ENCODE measurements at regions not wholly inside any gene's neighbourhood (a gene's known extent, or its start where the extent isn't known, plus 50 kb on each side); places are given as distances from the start of the nearest gene placed in this dataset.

- ChIA-PET POLR2A (no interaction called here), CTCF (interaction anchor here (0.7 kb wide), 1 partner anchor 100 kb away, joined by 3 read pairs; no protein-coding TSS in a partner anchor)
- no TSS peak for BruUV-seq (replicated peaks)
- H3K4me3 ChIP-seq (ENCODE audit: low read depth in 2 of 2, low read length in 2 of 2): no peak overlapping the region
- DNase-seq (ENCODE audit: low read depth, low spot score) (no peak), ATAC-seq (no peak)
- H3K9me3 ChIP-seq (ENCODE audit: control insufficient read depth, insufficient read depth, low read depth, low read length): no peaks in the 10 kb centered on the region
- H3K4me1 ChIP-seq (ENCODE audit: control insufficient read depth, insufficient read depth, low read length): no peaks in the 10 kb centered on the region
- in situ Hi-C loops (cut with HindIII; ENCODE audit: low pct_unique_long_range_greater_than_20kb, low sequenced_read_pairs) (no loop called here), intact Hi-C loops (cut with micrococcal nuclease; ENCODE audit: unreplicated experiment) (no loop called here)
- no peak overlapping the region for H3K27ac ChIP-seq (ENCODE audit: low read length)
- no peaks in the 10 kb centered on the region for H3K27me3 ChIP-seq (ENCODE audit: control insufficient read depth, insufficient read depth, low read length)
- TF ChIP-seq CTCF (IDR thresholded peaks at IDR 0.05) (no peak), REST (IDR thresholded peaks at IDR 0.05; ENCODE audit: insufficient read depth in 1 of 2, low read depth in 2 of 2, low read length in 1 of 2) (no peak), POLR2AphosphoS5 (IDR thresholded peaks at IDR 0.05; ENCODE audit: low read depth, low read length) (no peak), TCF7L2 (IDR thresholded peaks at IDR 0.05; ENCODE audit: low read depth, low read length) (no peak), SIN3A (IDR thresholded peaks at IDR 0.05; ENCODE audit: borderline replicate concordance, insufficient read depth, low read depth, low read length) (no peak)
- H3K36me3 ChIP-seq (ENCODE audit: control insufficient read depth, insufficient read depth, low read length): no peaks in the 10 kb centered on the region
These were observed 417.0 kb downstream of the TMEM161B start for GRCh38 chr5:87851603-87852002.

DNA sequence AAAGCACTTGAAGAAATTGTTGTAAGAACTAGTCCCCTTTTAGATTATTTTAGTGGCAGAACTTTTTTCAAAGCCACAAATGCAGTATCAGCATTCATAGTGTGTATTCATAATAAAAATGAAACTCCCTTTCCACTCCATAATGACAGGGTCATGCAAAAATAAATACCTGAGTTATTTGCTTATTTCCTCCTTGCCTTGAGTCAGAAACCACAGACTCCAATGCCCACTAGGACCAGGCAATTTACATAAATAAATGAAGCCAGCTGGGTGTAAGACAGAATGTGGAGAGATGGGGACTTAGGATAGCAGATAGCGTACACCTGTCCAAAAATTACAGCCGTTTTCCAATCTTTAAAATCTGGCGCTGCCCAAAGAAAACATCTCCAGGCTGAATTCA lies 417.8 kb downstream of the TMEM161B start:
- BruUV-seq (replicated peaks): no TSS peak
- Histone ChIP-seq H3K4me1 (ENCODE audit: control insufficient read depth, insufficient read depth, low read length) (no peaks in the 10 kb centered on the region), H3K36me3 (ENCODE audit: control insufficient read depth, insufficient read depth, low read length) (no peaks in the 10 kb centered on the region), H3K4me3 (ENCODE audit: low read depth in 2 of 2, low read length in 2 of 2) (no peak overlapping the region), H3K27me3 (ENCODE audit: control insufficient read depth, insufficient read depth, low read length) (no peaks in the 10 kb centered on the region), H3K27ac (ENCODE audit: low read length) (no peak overlapping the region), H3K9me3 (ENCODE audit: control insufficient read depth, insufficient read depth, low read depth, low read length) (no peaks in the 10 kb centered on the region)
- intact Hi-C loops (cut with micrococcal nuclease; ENCODE audit: unreplicated experiment): no loop called here
- no peak for ATAC-seq
- no peak for DNase-seq (ENCODE audit: low read depth, low spot score)
- CTCF ChIA-PET: no interaction called here
- POLR2A ChIA-PET: no interaction called here
- TF ChIP-seq SIN3A (IDR thresholded peaks at IDR 0.05; ENCODE audit: borderline replicate concordance, insufficient read depth, low read depth, low read length) (no peak), CTCF (IDR thresholded peaks at IDR 0.05) (no peak), REST (IDR thresholded peaks at IDR 0.05; ENCODE audit: insufficient read depth in 1 of 2, low read depth in 2 of 2, low read length in 1 of 2) (no peak), POLR2AphosphoS5 (IDR thresholded peaks at IDR 0.05; ENCODE audit: low read depth, low read length) (no peak), TCF7L2 (IDR thresholded peaks at IDR 0.05; ENCODE audit: low read depth, low read length) (no peak)
- in situ Hi-C loops (cut with HindIII; ENCODE audit: low pct_unique_long_range_greater_than_20kb, low sequenced_read_pairs): no loop called here

Data from Panc1 (cell line).